GM06990 (cell line): ENCODE measurements at regions not wholly inside any gene's neighbourhood (a gene's known extent, or its start where the extent isn't known, plus 50 kb on each side); places are given as distances from the start of the nearest gene placed in this dataset.
"Not testable (repeated sequence)": the region's sequence is repeated elsewhere in the genome, so short reads cannot be mapped to it uniquely, and the experiment has no call there.

ENCODE experiments used
- DNase-seq: peaks from one replicate; pipeline ENCODE4 v3.0.0-alpha.2; 2011; ENCODE audit not compliant: insufficient read length; ENCODE audit errors: extremely low read depth
- H3K27me3 ChIP-seq: replicated peaks from 2 replicates; pipeline ENCODE4 v1.6.0; 2011; ENCODE audit warnings: low read length; ENCODE audit not compliant: control insufficient read depth, insufficient read depth
- H3K36me3 ChIP-seq: 2 replicates; pipeline ENCODE4 v1.5.1; 2011; ENCODE audit warnings: low read length; ENCODE audit not compliant: control insufficient read depth, insufficient read depth
- H3K4me3 ChIP-seq: replicated peaks from 2 replicates; pipeline ENCODE4 v1.5.1; 2011; ENCODE audit warnings: low read depth, mild to moderate bottlenecking, control low read depth, low read length
- CTCF ChIP-seq: IDR thresholded peaks from 2 replicates; pipeline ENCODE4 v1.5.1; 2011; ENCODE audit warnings: low read length, control low read depth, mild to moderate bottlenecking, inconsistent platforms; ENCODE audit not compliant: insufficient read depth, poor library complexity, severe bottlenecking

GRCh38 chr14:89091781-89092180, 267.3 kb downstream of the TTC8 start:
- Histone ChIP-seq H3K27me3 (no peaks in the 10 kb centered on the region), H3K36me3 (no peaks in the 10 kb centered on the region), H3K4me3 (no peak overlapping the region)
- TF ChIP-seq CTCF: no peak
- DNase-seq: no peak

GRCh38 chr14:89093083-89093730, 268.8 kb downstream of the TTC8 start:
- no peak overlapping the region for H3K4me3 ChIP-seq
- DNase-seq: no peak
- TF ChIP-seq CTCF: no peak
- H3K36me3 ChIP-seq: no peaks in the 10 kb centered on the region
- no peaks in the 10 kb centered on the region for H3K27me3 ChIP-seq

GRCh38 chr14:89095036-89095435, 270.6 kb downstream of the TTC8 start:
- no peak for TF ChIP-seq CTCF
- Histone ChIP-seq H3K4me3 (no peak overlapping the region), H3K36me3 (no peaks in the 10 kb centered on the region), H3K27me3 (no peaks in the 10 kb centered on the region)
- no peak for DNase-seq

GRCh38 chr14:89096946-89097345, 272.5 kb downstream of the TTC8 start:
- no peak for TF ChIP-seq CTCF
- no peak overlapping the region for H3K4me3 ChIP-seq

GRCh38 chr14:89098254-89098653, 273.8 kb downstream of the TTC8 start:
- TF ChIP-seq CTCF: no peak
- Histone ChIP-seq H3K27me3 (no peaks in the 10 kb centered on the region), H3K36me3 (no peaks in the 10 kb centered on the region), H3K4me3 (no peak overlapping the region)
- no peak for DNase-seq

More at GRCh38 chr14:89096946-89097345, 272.5 kb downstream of the TTC8 start:
- Histone ChIP-seq H3K36me3 (no peaks in the 10 kb centered on the region), H3K27me3 (no peaks in the 10 kb centered on the region)
- no peak for DNase-seq

- H3K4me3 ChIP-seq, DNase-seq, H3K36me3 ChIP-seq, H3K27me3 ChIP-seq: not testable (repeated sequence)
These were observed 279.8 kb downstream of the TTC8 start for GRCh38 chr14:89104171-89104817.

GRCh38 chr14:89104861-89105260, 280.4 kb downstream of the TTC8 start:
- H3K4me3 ChIP-seq, H3K27me3 ChIP-seq, DNase-seq, H3K36me3 ChIP-seq: not testable (repeated sequence)
